ENCODE measurements at regions not wholly inside any gene's neighbourhood (a gene's known extent, or its start where the extent isn't known, plus 50 kb on each side); places are given as distances from the start of the nearest gene placed in this dataset.

- no peak for TF ChIP-seq REST (IDR thresholded peaks at IDR 0.05; ENCODE audit: insufficient read depth in 1 of 2, low read depth in 2 of 2, low read length in 1 of 2)
- TF ChIP-seq TCF7L2 (IDR thresholded peaks at IDR 0.05; ENCODE audit: low read depth, low read length) = no peak
- no peak for TF ChIP-seq CTCF (IDR thresholded peaks at IDR 0.05)
- TF ChIP-seq POLR2AphosphoS5 (IDR thresholded peaks at IDR 0.05; ENCODE audit: low read depth, low read length) = no peak
Measured at GRCh38 chr14:22381766-22382165, 207.3 kb downstream of the DAD1 start.
